Astrocyte (in vitro differentiated cells and primary cell): ENCODE measurements at regions not wholly inside any gene's neighbourhood (a gene's known extent, or its start where the extent isn't known, plus 50 kb on each side); places are given as distances from the start of the nearest gene placed in this dataset.

Experiments
- DNase-seq: peaks from one replicate; pipeline ENCODE4 v3.0.0-alpha.2; 2010; ENCODE audit warnings: low read depth
- FAIRE-seq: peaks from 2 replicates; lab custom pipeline; 2011; peaks lifted over from hg19 to GRCh38; lab: Jason Lieb, UNC
- H2AFZ ChIP-seq: 2 replicates; pipeline ENCODE4 v1.6.0; 2012; ENCODE audit warnings: low read depth, low read length, inconsistent platforms
- H3K27ac ChIP-seq: 2 replicates; pipeline ENCODE4 v1.5.1; 2011; ENCODE audit warnings: low read depth, low read length, inconsistent platforms
- H3K27me3 ChIP-seq: 2 replicates; pipeline ENCODE4 v1.6.0; 2011; ENCODE audit warnings: low read length, inconsistent platforms; ENCODE audit not compliant: insufficient read depth
- H3K36me3 ChIP-seq: 2 replicates; pipeline ENCODE4 v1.5.1; 2011; ENCODE audit warnings: low read length, inconsistent platforms; ENCODE audit not compliant: insufficient read depth
- H3K4me1 ChIP-seq: 2 replicates; pipeline ENCODE4 v1.5.1; 2011; ENCODE audit warnings: low read length, inconsistent platforms; ENCODE audit not compliant: insufficient read depth
- H3K4me2 ChIP-seq: 2 replicates; pipeline ENCODE4 v1.6.0; 2012; ENCODE audit warnings: low read length, inconsistent platforms
- H3K4me3 ChIP-seq: 2 replicates; pipeline ENCODE4 v1.5.1; 2011; ENCODE audit warnings: low read depth, mild to moderate bottlenecking, low read length, inconsistent platforms; ENCODE audit not compliant: insufficient read depth
- H3K79me2 ChIP-seq: 2 replicates; pipeline ENCODE4 v1.6.0; 2012; ENCODE audit warnings: mild to moderate bottlenecking, low read length, inconsistent platforms; ENCODE audit not compliant: insufficient read depth
- H3K9ac ChIP-seq: 2 replicates; pipeline ENCODE4 v1.6.0; 2012; ENCODE audit warnings: mild to moderate bottlenecking, low read length, inconsistent platforms
- H3K9me3 ChIP-seq: 2 replicates; pipeline ENCODE4 v1.5.1; 2012; ENCODE audit warnings: low read depth, mild to moderate bottlenecking, low read length, inconsistent platforms; ENCODE audit not compliant: insufficient read depth
- H4K20me1 ChIP-seq: 2 replicates; pipeline ENCODE4 v1.6.0; 2012; ENCODE audit warnings: low read length, inconsistent platforms; ENCODE audit not compliant: insufficient read depth
- H3K27ac Mint-ChIP-seq: one replicate; pipeline ENCODE4 v1.8.0; 2021; ENCODE audit warnings: mild to moderate bottlenecking, mixed read lengths; ENCODE audit not compliant: unreplicated experiment
- H3K27me3 Mint-ChIP-seq: one replicate; pipeline ENCODE4 v1.8.0; 2021; ENCODE audit warnings: low read depth, mixed read lengths; ENCODE audit not compliant: unreplicated experiment
- H3K36me3 Mint-ChIP-seq: one replicate; pipeline ENCODE4 v1.8.0; 2021; ENCODE audit warnings: low read depth, mixed read lengths; ENCODE audit not compliant: unreplicated experiment
- H3K4me1 Mint-ChIP-seq: one replicate; pipeline ENCODE4 v1.8.0; 2021; ENCODE audit warnings: low read depth, mixed read lengths; ENCODE audit not compliant: unreplicated experiment
- H3K4me3 Mint-ChIP-seq: one replicate; pipeline ENCODE4 v1.8.0; 2021; ENCODE audit warnings: mild to moderate bottlenecking, moderate library complexity, mixed read lengths; ENCODE audit not compliant: unreplicated experiment
- H3K9me3 Mint-ChIP-seq: one replicate; pipeline ENCODE4 v1.8.0; 2021; ENCODE audit warnings: mild to moderate bottlenecking, mixed read lengths; ENCODE audit not compliant: unreplicated experiment
- EZH2 ChIP-seq: IDR thresholded peaks from 2 replicates; pipeline ENCODE4 v1.6.1; 2012; ENCODE audit warnings: mild to moderate bottlenecking, low read length, inconsistent platforms; ENCODE audit not compliant: insufficient read depth
- TF ChIP-seq, protein P1 (sequence below): IDR thresholded peaks from 2 replicates; pipeline ENCODE4 v1.5.1; 2011; ENCODE audit warnings: low read depth, mild to moderate bottlenecking, inconsistent platforms, low read length, moderate library complexity; ENCODE audit not compliant: insufficient read depth

DNA sequence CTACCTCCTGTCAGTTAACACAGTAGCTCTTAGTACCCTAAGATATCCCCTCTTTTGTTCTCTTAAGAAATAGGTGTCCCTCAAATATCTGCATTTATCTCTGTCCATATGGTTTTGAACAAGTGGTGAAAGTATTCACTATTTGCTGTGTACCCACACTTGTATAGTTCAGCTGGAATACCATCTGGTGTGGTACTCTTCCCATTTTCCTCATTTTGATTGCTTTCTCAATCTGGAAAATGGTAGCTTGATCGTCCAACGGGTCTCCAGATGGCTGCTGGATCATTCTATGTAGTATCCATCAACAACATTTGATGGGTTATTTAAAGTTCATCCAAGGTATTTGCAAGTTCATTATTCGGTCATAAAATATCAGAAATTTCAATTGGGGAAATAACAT, 100.3 kb upstream of the DPYD start:
- no peak overlapping the region for H3K9ac ChIP-seq
- H3K4me2 ChIP-seq, result no peak overlapping the region
- DNase-seq, result no peak
- no peaks in the 10 kb centered on the region for H3K9me3 ChIP-seq
- Mint-ChIP-seq H3K4me3 (no peak overlapping the region), H3K9me3 (no peaks in the 10 kb centered on the region), H3K27me3 (no peaks in the 10 kb centered on the region), H3K36me3 (no peaks in the 10 kb centered on the region), H3K4me1 (no peaks in the 10 kb centered on the region), H3K27ac (no peak overlapping the region)
- no peaks in the 10 kb centered on the region for H3K4me1 ChIP-seq
- H4K20me1 ChIP-seq, result no peaks in the 10 kb centered on the region
- no peak for FAIRE-seq
- H3K27me3 ChIP-seq, result no peaks in the 10 kb centered on the region
- H3K27ac ChIP-seq, result no peak overlapping the region
- no peaks in the 10 kb centered on the region for H3K36me3 ChIP-seq
- H2AFZ ChIP-seq, result no peak overlapping the region
- no peaks in the 10 kb centered on the region for H3K79me2 ChIP-seq
- TF ChIP-seq EZH2, result no peak
- TF ChIP-seq, protein P1, sequence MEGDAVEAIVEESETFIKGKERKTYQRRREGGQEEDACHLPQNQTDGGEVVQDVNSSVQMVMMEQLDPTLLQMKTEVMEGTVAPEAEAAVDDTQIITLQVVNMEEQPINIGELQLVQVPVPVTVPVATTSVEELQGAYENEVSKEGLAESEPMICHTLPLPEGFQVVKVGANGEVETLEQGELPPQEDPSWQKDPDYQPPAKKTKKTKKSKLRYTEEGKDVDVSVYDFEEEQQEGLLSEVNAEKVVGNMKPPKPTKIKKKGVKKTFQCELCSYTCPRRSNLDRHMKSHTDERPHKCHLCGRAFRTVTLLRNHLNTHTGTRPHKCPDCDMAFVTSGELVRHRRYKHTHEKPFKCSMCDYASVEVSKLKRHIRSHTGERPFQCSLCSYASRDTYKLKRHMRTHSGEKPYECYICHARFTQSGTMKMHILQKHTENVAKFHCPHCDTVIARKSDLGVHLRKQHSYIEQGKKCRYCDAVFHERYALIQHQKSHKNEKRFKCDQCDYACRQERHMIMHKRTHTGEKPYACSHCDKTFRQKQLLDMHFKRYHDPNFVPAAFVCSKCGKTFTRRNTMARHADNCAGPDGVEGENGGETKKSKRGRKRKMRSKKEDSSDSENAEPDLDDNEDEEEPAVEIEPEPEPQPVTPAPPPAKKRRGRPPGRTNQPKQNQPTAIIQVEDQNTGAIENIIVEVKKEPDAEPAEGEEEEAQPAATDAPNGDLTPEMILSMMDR, result no peak
- no peak overlapping the region for H3K4me3 ChIP-seq

DNA sequence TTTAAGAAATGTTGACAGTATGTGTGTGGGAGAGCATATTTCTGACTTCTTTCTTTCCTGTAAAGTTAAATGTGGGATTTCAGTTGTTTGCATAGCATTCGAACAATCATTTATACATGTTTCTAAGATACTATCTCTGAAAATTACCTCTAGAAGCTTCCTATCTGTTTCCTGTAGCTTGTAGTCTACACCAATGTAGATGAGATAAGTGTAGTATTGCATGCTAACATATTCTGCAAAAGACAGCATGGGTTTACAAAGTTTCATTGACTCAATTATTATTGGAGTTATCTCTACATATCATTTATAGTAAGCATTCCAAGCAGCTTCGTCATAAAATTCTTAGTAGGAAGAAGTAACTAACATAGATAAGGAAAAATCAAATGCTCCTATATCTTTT, 98.9 kb upstream of the DPYD start:
- no peak overlapping the region for H3K4me3 Mint-ChIP-seq
- Histone ChIP-seq H3K9me3 (no peaks in the 10 kb centered on the region), H3K79me2 (no peaks in the 10 kb centered on the region), H3K4me1 (no peaks in the 10 kb centered on the region), H4K20me1 (no peaks in the 10 kb centered on the region), H3K27ac (no peak overlapping the region), H3K9ac (no peak overlapping the region), H2AFZ (no peak overlapping the region), H3K27me3 (no peaks in the 10 kb centered on the region), H3K36me3 (no peaks in the 10 kb centered on the region), H3K4me2 (no peak overlapping the region), H3K4me3 (no peak overlapping the region)
- DNase-seq (no peak), FAIRE-seq (no peak)
- H3K36me3 Mint-ChIP-seq, result no peaks in the 10 kb centered on the region
- H3K27ac Mint-ChIP-seq, result no peak overlapping the region
- no peaks in the 10 kb centered on the region for H3K4me1 Mint-ChIP-seq
- no peaks in the 10 kb centered on the region for H3K27me3 Mint-ChIP-seq
- TF ChIP-seq, protein P1, result no peak
- no peak for TF ChIP-seq EZH2
- no peaks in the 10 kb centered on the region for H3K9me3 Mint-ChIP-seq

DNA sequence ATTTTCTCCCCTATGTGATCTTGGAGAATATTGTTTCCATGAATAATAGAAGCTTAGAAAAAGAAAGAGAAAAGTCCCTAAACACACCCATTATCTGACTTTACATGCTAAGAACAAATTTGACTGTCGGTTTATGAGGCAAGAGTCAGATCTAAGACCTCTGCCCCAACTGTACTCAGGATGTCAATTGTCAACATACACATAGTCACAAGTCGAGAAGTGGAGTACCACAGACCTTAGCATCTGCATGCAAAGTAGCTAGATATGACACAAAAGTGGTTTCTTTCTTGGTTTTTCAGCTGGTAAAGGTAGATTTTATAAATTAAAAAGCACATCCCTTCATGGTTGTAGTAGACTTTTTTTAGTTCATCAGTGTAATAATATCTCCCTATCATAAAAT, 97.2 kb upstream of the DPYD start:
- H2AFZ ChIP-seq, result no peak overlapping the region
- TF ChIP-seq, protein P1, result no peak
- no peak for TF ChIP-seq EZH2
- no peaks in the 10 kb centered on the region for H3K4me1 ChIP-seq
- no peaks in the 10 kb centered on the region for H3K36me3 ChIP-seq
- Mint-ChIP-seq H3K27ac (no peak overlapping the region), H3K4me1 (no peaks in the 10 kb centered on the region), H3K36me3 (no peaks in the 10 kb centered on the region), H3K9me3 (no peaks in the 10 kb centered on the region), H3K27me3 (no peaks in the 10 kb centered on the region), H3K4me3 (no peak overlapping the region)
- no peak overlapping the region for H3K4me3 ChIP-seq
- no peaks in the 10 kb centered on the region for H3K79me2 ChIP-seq
- H3K27ac ChIP-seq, result no peak overlapping the region
- DNase-seq (no peak), FAIRE-seq (no peak)
- no peaks in the 10 kb centered on the region for H3K9me3 ChIP-seq
- no peak overlapping the region for H3K4me2 ChIP-seq
- H4K20me1 ChIP-seq, result no peaks in the 10 kb centered on the region
- no peaks in the 10 kb centered on the region for H3K27me3 ChIP-seq
- no peak overlapping the region for H3K9ac ChIP-seq
